Epidermal melanocyte (primary cell): ENCODE measurements at regions not wholly inside any gene's neighbourhood (a gene's known extent, or its start where the extent isn't known, plus 50 kb on each side); places are given as distances from the start of the nearest gene placed in this dataset.
"Not testable (repeated sequence)": the region's sequence is repeated elsewhere in the genome, so short reads cannot be mapped to it uniquely, and the experiment has no call there.

Experiments
- DNase-seq: peaks from one replicate; pipeline ENCODE4 v3.0.0; 2011; ENCODE audit warnings: low spot score; ENCODE audit not compliant: insufficient read length

DNA sequence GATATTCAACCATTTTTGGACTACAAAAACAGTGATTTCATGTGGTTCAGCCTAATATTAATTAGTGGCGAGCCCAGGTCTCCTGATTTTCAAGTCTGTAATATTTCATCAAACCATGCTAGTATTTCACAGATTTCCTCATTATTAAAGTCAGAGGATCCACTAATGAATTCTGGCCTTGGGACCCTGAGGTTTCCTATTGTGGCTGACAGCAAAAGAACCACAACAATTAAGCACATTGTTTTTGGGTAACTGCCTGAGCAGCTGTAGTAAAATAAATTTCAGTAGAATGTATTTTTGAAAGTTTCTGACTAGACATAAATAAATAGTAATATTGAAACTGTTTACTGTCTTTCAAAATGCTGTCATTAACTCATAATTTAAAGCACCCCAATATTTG lies 630.7 kb upstream of the MMS22L start:
- no peak for DNase-seq

DNA sequence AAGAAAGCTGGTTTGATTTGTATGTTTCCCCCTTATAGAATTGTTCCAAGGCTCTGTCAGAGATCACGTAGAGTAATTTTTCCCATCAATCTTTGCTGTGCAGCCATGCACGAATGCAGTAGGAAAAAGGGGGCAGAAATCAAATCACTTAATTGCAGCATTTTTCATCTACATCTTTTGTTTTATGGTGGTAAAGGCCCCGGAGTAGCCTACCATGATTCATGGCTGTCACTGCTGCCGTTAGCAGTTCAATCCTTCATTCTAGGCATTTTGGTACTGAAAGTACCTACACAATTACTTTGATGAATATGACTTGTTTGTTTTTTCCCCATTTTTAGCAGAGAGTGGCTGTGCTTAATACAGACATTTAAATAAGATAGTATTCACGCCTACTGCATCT lies 631.9 kb upstream of the MMS22L start:
- DNase-seq = no peak

DNA sequence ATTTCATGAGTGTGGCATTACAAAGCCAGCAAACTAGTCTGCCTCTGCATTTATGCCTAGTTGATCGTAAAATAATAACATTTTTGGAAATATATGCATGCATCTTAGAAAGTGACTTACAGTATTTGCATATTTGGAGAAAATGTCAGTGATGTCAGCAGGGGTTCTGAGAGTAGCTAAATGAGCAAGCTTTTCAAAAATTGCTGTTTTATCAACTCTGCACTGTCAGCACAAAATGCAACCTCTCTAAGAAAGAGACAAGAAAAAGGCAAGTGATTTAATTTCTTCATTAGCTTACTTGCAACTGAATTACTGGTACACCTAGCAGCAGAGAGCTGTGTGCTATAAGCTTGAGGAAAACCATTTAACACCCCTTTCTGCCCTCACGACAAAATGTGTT lies 632.5 kb upstream of the MMS22L start:
- no peak for DNase-seq

DNA sequence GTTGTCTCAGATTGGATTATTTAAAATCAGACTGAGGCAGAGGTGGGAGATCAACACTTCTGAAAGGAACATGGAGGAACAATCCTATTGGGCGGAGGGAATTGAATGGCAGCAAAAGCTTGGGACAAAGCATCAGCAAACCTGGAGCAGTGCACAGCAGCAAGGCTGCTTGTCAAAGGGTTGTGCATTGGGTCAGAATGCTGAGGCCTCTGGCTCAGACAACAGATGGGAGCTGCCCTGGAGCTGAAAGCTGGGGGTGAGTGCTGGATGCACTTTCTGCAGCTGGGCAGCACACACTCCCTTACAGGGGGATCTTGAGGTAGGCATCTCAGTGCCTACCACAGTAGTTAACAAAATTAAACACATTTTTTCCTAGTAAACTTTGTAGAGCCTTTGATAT lies 634.4 kb upstream of the MMS22L start:
- DNase-seq = no peak

DNA sequence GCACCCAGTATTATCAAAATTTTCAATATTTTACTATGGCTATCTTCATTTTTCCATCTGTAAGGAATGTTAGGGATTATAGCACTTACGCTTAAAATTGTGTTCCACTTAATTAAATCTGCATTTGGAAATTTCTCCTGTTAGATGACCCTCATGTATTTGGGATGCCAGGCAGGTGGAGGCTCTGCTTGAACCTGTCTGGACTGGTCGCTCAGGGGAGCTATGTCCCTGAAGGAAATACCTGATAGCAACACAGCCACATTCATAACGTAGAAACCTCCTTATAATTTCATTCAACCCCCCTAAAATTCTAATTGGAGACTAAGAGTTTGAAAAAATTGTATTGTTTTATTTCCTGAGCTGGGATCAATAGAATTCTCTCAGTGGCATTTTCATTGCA lies 636.0 kb upstream of the MMS22L start:
- no peak for DNase-seq

DNA sequence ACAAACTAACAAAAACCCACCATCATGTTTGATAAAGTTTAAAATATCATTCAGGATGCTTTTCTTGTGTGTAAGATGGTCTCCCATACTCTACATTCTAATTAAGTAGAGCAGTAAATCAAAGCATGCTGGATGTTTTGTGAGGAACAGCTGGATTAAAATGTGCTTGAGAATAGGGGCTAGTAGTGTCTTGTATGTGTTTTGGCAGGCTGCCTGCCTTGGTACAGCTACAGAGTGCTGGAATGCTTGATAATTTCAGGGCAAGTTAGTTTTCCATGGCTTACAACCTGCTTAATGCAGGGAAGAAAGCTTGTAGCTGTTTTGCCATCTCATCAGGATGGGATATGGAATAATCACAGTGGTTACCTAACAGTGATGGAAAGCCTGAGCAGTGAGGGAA lies 636.6 kb upstream of the MMS22L start:
- DNase-seq = no peak

DNA sequence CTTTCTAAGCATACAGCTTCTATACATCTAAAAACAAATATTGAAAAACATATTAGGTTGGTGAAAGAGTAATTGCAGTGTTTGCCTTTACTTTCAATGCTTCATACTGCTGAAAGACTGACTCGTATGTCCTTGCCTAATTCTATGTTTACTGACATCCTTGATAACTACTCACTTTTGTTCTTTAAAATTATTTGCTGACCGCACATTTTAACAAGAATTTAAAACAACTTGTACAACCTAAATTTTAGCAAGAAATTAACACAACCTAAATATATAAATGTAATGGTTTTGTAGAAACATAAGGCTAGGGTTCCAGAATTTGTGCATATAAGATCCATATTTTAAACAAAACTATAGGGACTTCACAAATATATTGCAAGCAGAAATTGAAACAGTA lies 640.2 kb upstream of the MMS22L start:
- no peak for DNase-seq

DNA sequence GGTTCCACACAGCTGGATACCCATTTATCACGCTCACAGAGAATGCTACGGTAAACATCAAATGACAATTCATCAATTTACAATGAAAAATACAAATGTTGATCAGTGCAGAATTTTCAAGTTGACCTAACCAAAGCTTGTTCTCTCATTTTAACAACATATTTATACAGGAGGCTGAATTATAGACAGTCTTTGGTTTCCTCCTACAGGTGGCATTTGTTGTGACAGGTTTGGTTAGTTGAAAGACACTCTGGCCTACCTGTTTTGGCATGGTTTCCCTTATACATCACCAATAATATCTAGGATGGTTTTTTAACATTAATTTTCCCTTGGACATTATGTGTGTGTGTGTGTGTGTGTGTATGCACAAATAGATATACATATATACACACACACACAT lies 642.5 kb upstream of the MMS22L start:
- no peak for DNase-seq

DNA sequence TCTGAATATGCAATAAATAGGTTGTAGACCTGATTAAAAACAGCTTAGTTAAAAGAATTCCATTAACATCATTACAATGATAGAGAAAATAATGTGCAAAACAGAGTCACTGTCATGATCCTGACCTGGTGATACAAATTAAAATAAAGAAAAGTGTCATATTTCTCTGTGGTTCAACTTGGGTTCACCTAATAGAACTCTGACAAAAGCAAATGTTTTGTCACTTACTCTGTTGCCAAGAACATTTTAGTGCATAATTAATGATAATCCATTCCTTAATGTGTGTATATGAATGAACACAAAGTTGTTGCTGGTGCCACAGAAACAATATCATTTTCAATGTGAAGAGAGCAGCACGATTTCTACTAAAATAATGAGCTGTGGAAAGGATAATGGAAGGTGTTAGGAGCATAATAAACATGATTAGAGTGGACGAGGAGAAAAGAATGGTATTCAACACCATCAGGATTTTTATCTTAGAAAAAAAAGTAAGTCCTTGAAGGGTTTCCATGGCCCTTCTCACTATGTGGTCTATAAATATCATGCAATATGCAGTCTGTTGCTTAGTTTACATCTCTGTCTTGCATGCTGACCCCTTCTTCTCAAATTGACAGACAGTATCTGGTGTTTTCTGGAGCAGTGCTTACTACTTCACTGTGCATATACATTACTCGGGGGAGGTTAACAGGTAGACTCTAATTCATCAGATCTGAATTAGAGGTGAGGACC lies 656.6 kb upstream of the MMS22L start:
- DNase-seq = no peak

DNA sequence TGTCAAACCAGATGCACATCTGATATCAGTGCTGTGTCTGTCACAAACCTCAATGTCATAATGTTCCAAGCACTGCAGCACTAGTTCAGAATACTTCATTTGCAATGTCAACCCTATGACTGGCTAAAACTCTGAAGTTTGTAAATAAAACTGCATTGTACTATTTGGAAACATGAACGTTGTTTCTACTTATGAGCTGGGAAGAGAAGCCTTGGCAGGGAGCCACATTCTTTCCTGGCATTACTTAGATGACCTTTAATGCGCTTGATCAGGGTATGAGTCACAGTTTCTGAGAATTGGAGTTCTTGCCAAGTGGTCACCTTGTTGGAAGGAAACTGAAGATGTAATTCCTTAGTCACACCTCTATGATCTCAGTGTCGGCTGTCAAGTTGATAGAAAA lies 664.8 kb upstream of the MMS22L start:
- DNase-seq = no peak

DNA sequence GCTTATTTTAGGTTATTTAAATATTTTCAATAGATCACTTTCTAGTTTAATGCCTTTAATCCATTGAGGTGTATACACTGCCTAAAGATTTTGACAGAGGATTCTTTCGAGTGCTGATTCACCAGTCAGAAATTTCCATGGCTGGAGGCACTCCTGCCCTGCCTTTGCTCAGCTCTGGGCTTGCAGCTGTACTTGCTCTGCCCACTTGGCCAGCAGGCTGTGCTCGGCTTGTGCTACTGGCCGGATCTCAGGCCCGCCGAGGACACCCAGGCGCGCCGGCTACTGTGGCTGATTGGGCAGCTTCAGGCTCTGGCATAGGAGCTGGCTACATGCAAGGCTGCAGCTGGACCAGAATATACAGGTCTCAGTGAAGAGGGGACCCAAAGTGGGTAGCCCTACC lies 675.1 kb upstream of the MMS22L start:
- no peak for DNase-seq

DNA sequence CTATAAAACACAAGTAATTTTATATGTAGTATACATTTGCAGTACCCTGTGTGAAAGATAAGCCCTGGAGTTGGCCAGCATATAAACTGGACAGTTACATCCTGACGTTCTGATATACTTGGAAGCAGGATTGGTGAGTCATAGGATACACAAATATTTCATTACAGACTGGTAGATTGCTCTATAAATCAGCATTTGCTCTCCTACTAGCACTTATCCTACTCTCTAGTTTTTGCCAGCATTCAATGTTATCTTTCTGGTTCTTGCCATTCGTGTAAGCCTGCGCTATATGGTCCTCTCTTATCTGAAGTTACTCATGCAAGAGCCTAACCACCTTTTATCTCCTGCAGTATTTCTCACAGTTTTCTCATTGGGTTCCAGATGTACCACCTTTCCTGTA lies 680.2 kb upstream of the MMS22L start:
- no peak for DNase-seq

DNA sequence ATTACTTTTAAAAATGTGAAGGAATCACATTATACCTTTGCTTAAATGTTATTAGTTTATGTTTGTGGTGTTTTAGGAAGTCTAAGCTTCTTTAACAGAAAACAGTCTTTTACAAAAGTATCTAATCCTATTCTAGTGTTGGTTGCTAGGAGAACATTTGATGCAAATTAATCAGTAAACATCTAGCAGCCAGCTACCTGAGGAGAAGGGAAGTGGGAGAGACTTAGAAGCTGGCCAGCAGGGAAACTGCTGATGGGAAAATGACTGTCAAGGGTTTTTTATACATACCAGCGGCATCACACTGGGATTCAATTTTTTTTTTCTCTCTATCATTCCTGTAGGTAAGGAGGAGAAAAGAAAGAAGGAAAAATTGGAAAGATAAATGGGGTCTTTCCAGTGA lies 686.0 kb upstream of the MMS22L start:
- DNase-seq = no peak

DNA sequence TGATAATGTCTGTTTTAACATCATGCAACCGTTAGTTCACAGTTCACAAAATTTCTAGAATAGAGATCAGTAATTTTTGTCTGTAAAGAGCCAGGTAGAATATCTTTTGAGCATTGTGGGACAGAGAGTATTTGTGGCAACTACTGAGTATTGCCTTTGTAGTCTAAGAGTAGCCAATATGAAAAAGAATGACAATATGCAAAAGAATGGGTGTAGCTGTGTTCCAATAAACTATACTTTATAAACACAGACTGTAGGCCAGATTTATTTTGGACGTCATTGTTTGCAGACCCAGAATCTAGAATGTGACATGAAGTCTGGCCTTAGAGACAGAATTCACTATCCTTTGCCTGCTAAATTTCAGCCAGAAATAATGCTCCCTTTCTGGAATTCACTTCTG lies 694.1 kb upstream of the MMS22L start:
- DNase-seq = no peak

DNA sequence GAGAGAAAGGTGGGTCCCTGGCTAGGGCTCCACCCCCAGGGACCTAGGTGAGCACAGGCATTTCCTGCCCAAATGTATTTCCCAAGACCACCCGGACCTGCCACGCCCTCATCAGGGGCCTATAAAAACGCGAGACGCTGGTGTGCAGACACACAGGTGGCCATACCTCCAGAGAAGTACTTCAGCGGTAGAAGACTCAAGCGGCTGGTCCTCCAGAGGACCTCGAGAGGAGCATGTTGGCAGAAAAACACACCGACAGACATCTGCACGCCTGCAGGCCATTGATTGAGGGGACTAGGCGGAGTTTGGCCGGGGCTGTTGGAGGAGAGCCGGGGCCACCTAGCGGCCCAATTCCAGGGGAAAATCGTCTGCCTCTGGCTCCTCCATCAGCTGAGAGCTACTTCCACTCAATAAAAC lies 695.8 kb upstream of the MMS22L start:
- DNase-seq = no peak

DNA sequence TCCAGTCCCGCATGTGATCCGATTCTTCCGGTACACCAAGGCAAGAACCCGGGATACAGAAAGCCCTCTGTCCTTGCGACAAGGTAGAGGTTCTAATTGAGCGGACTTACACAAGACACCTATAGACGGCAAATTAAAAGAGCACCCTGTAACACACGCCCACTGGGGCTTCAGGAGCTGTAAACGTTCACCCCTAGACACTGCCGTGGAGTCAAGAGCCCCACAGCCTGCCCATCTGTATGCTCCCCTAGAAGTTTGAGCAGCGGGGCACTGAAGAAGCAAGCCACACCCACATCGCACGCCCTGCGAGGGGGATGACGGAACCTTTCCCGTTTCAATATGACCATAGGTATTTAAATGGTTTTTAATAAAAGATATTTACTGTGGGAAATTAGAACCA lies 696.3 kb upstream of the MMS22L start:
- DNase-seq = not testable (repeated sequence)

DNA sequence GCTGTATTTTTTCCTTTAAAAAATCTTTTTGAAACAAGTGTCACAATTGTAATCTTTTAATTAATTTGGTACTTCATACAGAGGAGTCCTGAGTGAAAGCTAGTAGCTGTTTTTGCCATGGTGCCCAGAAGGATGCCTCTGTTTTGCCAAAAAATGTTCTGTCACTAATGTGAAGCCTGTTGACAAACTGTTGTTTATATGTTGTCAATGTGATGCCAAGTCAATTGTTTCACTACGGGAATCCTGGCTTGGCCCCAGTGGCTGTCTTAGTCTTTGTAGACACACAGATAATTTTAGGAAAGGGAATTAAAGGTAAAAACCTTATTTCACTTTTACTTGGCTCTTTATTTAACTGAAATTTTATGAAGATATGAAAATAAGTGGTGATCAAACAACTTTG lies 706.4 kb upstream of the MMS22L start:
- DNase-seq = no peak

DNA sequence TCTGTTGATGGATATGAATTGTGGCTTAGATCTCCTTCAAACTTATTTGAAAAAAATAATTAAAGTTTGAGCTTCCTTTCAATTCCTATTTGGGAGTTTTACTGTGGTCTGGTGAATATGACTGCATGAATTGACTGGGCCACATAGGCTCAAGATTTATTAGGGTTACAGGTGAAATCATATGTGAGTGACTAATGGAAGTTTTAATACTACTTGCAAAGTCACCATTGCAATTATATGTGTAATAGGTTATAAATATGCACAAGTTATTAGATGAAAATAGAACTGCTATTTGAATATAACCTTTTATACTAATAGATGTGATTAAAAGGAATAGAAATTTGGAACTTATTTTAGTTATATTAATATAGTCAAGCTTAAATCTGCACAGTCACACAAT lies 712.1 kb upstream of the MMS22L start:
- DNase-seq = no peak

DNA sequence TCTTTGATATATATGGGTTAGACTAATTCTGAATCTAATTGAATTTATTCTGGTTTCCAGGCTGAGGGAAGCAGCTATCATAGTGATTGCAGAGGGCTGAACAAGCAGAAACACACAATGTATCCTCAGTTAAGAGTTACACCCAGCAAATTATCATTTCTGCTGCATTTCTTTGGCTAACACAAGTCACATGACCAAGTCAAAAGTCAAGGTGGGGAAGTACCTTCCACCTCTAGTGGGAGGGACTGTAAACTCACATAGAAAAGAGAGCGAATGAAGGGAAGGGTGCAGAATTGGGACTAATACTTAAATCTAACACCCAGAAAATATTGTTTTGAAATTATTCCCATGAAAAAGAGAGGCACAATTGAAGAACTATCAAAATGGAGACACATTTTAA lies 719.7 kb upstream of the MMS22L start:
- DNase-seq = no peak

DNA sequence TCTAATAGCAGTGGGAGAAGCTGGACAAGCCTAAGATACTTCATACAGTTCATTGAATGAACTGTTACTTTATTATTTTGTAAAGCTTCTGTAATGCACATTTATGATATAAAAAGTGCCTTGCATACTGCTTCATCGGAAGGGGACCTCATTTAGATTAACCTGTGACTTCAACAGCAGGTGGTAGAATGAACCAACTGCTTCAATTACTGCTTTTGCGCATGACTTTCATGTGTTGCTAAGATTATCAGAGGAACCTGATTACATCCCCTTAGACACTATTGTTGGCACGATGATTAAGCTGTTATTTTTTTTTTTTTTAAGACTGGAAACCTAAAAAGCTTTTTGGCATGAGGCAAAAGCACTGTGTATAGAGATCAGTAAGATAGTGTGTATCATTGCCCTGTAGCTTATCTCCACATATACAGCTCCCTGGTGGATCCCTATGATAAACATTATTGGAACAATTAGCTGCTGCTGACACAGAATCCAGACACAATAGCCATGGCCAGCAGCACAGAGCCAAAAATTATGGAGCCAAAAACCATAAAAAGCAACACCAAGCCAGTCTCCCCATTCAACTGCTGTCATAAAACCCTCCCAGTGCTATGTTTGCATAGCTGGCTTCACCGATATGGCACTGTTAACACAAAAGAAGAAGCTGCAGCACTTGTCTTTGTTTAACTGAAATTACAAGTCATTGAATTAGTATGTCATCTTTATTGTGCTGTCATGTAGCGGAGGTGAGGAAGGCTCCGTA lies 731.6 kb upstream of the MMS22L start:
- DNase-seq = no peak

DNA sequence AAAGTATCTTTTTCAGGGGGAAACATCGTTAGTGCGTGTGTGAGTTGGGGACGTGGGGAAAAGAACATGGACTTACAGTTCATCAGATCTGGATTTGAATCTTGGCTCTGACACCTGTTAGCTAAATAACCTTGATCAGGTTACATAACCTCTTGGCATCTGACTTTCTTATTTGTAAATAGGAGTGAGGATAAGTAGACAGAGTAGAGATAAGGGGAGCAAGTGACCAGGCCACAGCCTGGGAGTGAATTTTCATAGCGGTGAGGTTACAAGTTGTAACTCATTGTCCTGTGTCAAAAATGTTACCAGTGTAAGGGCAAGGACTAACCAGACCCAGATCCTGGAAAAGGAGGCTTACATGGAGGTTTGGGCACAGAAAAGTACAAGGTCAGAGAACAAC lies 733.5 kb upstream of the MMS22L start:
- DNase-seq = no peak

DNA sequence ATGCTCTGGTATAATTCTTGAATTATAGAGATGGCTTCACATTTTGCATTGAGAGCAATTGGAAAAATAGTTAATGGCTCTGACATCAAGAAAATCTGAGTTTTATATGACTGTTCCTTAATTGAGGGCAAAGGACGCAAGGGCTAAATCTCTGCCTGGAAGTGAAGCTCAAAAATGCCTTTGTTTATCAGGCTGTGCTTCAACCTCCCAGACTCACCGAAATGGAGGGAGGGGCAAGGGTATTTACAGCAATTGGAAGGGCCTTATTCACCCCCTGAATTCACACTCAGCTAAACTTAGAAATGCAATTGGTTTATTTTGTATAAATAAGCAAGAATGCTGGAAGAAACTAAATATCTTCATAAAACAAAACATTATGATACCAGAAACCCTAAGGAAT lies 737.2 kb upstream of the MMS22L start:
- DNase-seq = no peak

DNA sequence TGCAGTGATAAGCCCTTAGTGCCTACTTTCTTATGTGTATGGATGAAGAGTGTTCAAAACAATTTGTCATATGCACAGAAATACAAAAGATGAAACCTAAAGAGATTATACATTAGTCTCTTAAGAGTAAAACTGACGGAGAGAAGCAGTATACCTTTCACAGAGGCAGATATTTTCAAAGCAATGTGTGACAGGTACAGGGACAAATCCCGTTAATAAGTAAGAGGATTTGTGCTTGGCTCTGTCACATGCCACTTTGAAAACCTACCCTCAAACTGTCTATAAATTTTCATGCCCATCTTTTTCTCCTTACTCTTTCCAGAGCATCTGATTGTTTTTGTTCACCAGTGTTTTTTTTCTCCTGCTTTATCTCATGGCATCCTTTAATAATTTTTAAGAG lies 741.3 kb upstream of the MMS22L start:
- DNase-seq = no peak
